Esophagus squamous epithelium (tissue), 4 donors: ENCODE measurements at regions not wholly inside any gene's neighbourhood (a gene's known extent, or its start where the extent isn't known, plus 50 kb on each side); places are given as distances from the start of the nearest gene placed in this dataset.

Source experiments
- POLR2A ChIP-seq, 4 donors: fragments of 450-650 bp; IDR thresholded peaks; one replicate each; pipeline ENCODE4 v1.6.1; 2017; ENCODE audit warnings: antibody characterized with exemption in 4 of 4, mild to moderate bottlenecking in 4 of 4, moderate library complexity in 3 of 4
- TF ChIP-seq, protein P1 (sequence below), 6 experiments: fragments of 450-650 bp in 4 of 6; fragments of 200-600 bp in 2 of 6; sonication (generic) in 2 of 6; IDR thresholded peaks; one replicate each; pipeline ENCODE4 v1.5.1; 2016 to 2019; ENCODE audit warnings: antibody characterized with exemption in 6 of 6, mild to moderate bottlenecking in 4 of 6, moderate library complexity in 4 of 6

DNA sequence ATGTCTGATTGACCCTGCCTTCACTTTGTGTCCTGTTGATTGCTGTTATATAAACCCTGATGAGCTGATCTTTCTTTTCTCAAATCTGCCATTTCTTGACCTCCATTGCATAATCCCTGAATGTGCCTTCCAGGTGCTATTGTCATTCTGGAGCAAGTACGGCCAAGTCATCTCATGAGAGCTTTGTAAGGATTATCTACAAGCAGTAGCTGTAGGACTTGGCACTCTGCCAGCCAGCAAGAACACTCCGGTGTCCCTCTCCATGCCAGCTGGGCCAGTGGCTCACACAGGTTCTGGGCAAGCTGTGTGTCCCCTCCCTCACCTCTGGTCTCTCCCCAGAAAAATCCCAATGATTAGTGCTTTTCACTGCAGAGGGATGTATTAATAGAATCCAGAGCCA is 348.1 kb downstream of the FOXO1 start:
- TF ChIP-seq, protein P1, sequence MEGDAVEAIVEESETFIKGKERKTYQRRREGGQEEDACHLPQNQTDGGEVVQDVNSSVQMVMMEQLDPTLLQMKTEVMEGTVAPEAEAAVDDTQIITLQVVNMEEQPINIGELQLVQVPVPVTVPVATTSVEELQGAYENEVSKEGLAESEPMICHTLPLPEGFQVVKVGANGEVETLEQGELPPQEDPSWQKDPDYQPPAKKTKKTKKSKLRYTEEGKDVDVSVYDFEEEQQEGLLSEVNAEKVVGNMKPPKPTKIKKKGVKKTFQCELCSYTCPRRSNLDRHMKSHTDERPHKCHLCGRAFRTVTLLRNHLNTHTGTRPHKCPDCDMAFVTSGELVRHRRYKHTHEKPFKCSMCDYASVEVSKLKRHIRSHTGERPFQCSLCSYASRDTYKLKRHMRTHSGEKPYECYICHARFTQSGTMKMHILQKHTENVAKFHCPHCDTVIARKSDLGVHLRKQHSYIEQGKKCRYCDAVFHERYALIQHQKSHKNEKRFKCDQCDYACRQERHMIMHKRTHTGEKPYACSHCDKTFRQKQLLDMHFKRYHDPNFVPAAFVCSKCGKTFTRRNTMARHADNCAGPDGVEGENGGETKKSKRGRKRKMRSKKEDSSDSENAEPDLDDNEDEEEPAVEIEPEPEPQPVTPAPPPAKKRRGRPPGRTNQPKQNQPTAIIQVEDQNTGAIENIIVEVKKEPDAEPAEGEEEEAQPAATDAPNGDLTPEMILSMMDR (IDR thresholded peaks at IDR 0.05): no peak
- no peak for TF ChIP-seq POLR2A (IDR thresholded peaks at IDR 0.05)
